RWPE1 (cell line): ENCODE measurements at regions not wholly inside any gene's neighbourhood (a gene's known extent, or its start where the extent isn't known, plus 50 kb on each side); places are given as distances from the start of the nearest gene placed in this dataset.

Experiments used
- CTCF ChIA-PET: fragments of 350-600 bp; sonication (Branson Sonifier 250); formaldehyde crosslinking; extraction: SDS; loops from one replicate; lab custom pipeline; 2021; lab: Yijun Ruan, JAX
- POLR2A ChIA-PET: fragments of 400-600 bp; formaldehyde crosslinking; extraction: SDS; loops from one replicate; lab custom pipeline; 2020; ENCODE audit warnings: antibody characterized with exemption; ENCODE audit not compliant: low non-redundant PET; lab: Yijun Ruan, JAX
- DNase-seq: peaks from one replicate; pipeline ENCODE4 v3.0.0; 2012; ENCODE audit warnings: low spot score
- H3K27ac ChIP-seq: fragments of 450-650 bp; 2 replicates; pipeline ENCODE4 v1.5.1; 2017
- TF ChIP-seq, protein P1 (sequence below): fragments of 450-650 bp; conservative IDR thresholded peaks from 2 replicates; pipeline ENCODE4 v1.5.1; 2017; ENCODE audit warnings: low read depth, mild to moderate bottlenecking

DNA sequence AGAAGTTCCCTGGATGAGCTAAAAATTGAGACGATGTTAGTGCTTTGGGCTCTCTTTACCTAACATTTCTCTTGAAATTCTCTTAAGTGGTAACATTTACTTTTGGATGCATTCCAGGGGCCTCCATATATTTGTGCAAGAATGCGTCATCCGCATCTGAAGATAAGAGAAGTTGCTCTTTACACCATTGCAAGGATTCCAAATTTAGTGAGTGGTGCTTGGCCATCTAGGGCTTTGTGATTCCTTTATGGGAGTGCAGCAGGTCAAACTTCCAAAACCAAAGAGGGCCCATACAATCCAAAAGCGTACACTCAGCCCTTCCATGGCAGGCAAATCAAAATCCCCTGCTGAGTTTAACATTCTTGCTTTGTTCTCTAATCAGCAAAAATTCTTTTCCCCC, 102.0 kb upstream of the DMAC1 start:
- CTCF ChIA-PET, result no interaction called here

DNA sequence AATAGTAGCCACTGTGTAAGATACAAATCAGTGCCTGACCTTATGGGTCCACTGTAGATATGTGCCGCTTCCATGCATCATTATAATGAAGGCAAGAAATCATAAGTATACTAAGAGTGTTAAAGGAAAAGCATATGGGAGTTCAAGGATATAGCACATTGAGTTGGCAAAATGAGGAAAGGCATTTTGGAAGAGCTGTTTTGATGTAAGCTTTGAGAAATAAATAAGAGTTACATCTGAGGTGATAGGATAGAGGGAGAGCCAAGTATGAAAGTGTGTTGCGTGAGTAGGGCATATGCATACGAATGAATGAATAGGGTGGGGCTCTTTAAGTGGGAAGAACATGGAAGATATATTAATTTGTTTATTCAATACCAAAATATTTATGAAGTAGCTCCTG, 101.0 kb upstream of the DMAC1 start:
- POLR2A ChIA-PET, result no interaction called here
- no peak for DNase-seq
- TF ChIP-seq, protein P1, sequence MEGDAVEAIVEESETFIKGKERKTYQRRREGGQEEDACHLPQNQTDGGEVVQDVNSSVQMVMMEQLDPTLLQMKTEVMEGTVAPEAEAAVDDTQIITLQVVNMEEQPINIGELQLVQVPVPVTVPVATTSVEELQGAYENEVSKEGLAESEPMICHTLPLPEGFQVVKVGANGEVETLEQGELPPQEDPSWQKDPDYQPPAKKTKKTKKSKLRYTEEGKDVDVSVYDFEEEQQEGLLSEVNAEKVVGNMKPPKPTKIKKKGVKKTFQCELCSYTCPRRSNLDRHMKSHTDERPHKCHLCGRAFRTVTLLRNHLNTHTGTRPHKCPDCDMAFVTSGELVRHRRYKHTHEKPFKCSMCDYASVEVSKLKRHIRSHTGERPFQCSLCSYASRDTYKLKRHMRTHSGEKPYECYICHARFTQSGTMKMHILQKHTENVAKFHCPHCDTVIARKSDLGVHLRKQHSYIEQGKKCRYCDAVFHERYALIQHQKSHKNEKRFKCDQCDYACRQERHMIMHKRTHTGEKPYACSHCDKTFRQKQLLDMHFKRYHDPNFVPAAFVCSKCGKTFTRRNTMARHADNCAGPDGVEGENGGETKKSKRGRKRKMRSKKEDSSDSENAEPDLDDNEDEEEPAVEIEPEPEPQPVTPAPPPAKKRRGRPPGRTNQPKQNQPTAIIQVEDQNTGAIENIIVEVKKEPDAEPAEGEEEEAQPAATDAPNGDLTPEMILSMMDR, result no peak
- no peak overlapping the region for H3K27ac ChIP-seq
- CTCF ChIA-PET, result interaction anchor here (0.8 kb wide), 1 partner anchor 27 kb away, joined by 3 read pairs; no protein-coding TSS in a partner anchor

More for the DNA sequence above, 102.0 kb upstream of the DMAC1 start:
- DNase-seq, result no peak
- H3K27ac ChIP-seq, result no peak overlapping the region
- TF ChIP-seq, protein P1, result no peak
- POLR2A ChIA-PET, result no interaction called here

DNA sequence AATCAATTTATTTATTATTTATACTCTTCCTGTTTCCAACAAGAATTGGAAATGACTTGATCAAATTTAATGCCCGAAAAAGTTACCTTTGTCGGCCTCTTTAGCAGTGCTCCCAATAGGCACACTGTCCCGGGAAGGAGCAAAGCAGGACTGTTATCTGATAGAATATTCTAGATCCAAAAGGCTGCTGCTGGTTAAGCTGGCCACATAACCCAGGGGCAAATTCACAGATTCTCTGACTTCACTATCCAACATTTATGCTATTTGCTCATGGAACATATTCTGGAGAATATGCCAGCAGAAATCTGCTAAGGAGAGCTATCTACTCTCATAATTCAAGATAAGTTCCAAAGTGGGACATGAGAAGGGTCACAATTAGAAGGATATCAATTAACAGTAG, 100.2 kb upstream of the DMAC1 start:
- DNase-seq, result no peak
- POLR2A ChIA-PET, result no interaction called here
- TF ChIP-seq, protein P1, result no peak
- CTCF ChIA-PET, result no interaction called here
- H3K27ac ChIP-seq, result no peak overlapping the region

DNA sequence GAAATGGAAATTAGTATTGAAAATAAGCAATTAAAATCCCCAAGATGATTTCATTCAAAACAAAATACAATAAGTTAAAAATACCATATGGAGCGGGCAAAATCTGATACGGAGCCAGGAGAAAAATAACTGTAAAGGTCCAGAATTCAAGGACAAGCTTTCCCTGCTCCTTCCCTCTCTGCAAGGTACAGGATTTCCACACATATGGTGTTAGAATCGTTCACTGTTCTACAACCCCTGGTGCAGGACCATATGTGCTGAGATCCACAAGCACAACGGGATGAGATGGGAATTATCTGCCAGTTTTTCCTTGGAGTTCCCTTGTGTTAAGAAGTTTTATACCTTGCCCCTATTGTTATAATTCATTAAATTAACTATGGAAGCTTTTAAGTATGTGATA, 94.7 kb upstream of the DMAC1 start:
- no peak for DNase-seq
- TF ChIP-seq, protein P1, result no peak
- no peak overlapping the region for H3K27ac ChIP-seq
- ChIA-PET POLR2A (no interaction called here), CTCF (no interaction called here)

DNA sequence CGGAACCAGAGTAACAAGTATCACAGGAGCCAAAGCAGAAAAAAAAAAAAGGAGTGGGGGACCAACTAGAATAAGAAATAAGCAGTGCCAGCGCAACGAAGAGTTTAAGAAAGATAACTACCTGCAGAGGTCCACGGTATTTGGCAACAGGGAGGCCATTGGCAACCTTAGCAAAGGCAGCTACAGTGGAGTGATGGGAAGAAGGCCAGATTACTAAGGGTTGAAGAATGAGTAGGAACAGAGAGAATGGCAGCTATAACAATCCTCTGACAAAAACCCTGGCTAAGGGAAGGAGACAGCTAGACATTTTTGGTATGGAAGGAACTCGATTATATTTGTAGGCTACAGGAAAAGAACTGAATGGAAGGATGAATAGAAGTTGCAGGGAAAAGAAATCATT, 93.4 kb upstream of the DMAC1 start:
- no peak for DNase-seq
- TF ChIP-seq, protein P1, result no peak
- CTCF ChIA-PET, result no interaction called here
- POLR2A ChIA-PET, result no interaction called here
- no peak overlapping the region for H3K27ac ChIP-seq

DNA sequence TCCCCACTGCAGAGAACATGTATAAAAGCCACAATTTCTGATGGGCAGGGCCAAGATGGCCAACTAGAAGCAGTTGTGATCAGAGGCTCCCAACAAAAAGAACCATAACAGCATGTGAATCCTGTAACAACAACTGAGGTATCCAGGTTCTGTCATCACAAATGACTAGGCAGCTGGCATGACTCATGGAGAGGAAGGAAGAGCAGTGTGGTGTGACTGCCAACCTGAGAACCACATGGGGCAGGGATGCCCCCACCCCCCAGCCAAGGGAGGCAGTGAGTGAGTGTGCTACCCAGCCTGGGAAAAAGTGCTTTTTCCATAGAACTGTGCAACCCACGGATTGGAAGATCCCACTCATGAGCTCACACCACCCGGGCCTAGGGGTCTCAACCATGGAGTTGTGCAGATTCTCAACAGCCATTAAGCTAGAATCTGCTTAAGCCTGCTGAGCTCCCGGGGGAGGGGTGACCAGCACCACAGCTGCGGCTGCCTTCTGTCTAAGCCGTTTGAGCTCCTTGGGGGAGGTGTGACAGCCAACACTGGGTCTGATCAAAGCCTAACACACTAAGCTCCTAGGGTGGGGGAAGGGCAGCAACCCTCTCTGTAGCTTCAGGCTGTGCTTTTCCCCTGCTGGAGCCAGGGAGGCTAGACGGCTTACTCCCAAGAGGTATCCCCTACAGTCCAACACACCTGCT, 80.1 kb upstream of the DMAC1 start:
- DNase-seq, result no peak
- ChIA-PET CTCF (no interaction called here), POLR2A (no interaction called here)
- TF ChIP-seq, protein P1, result no peak
- H3K27ac ChIP-seq, result no peak overlapping the region
